Loucy (cell line): ENCODE measurements at regions not wholly inside any gene's neighbourhood (a gene's known extent, or its start where the extent isn't known, plus 50 kb on each side); places are given as distances from the start of the nearest gene placed in this dataset.

Experiments used
- H2AFZ ChIP-seq: fragments of 200-600 bp; sonication (generic); 2 replicates; pipeline ENCODE4 v1.6.0; 2016; ENCODE audit warnings: antibody characterized with exemption, mild to moderate bottlenecking, low read length, moderate library complexity
- H3F3A ChIP-seq: fragments of 200-600 bp; 2 replicates; pipeline ENCODE4 v1.6.0; 2016; ENCODE audit warnings: antibody characterized with exemption, low read depth, mild to moderate bottlenecking
- H3K27me3 ChIP-seq: fragments of 200-600 bp; sonication (generic); 2 replicates; pipeline ENCODE4 v1.6.1; 2014; ENCODE audit warnings: low read length, mild to moderate bottlenecking; ENCODE audit not compliant: insufficient read depth, poor library complexity, severe bottlenecking
- H3K36me3 ChIP-seq: fragments of 200-600 bp; sonication (generic); 2 replicates; pipeline ENCODE4 v1.6.1; 2016; ENCODE audit warnings: low read length; ENCODE audit not compliant: insufficient read depth
- H3K4me1 ChIP-seq: fragments of 200-600 bp; sonication (generic); 2 replicates; pipeline ENCODE4 v1.5.1; 2014; ENCODE audit warnings: low read length, mild to moderate bottlenecking; ENCODE audit not compliant: insufficient read depth, poor library complexity, severe bottlenecking
- H3K4me2 ChIP-seq: fragments of 200-600 bp; sonication (generic); 2 replicates; pipeline ENCODE4 v1.6.0; 2014; ENCODE audit warnings: antibody characterized with exemption, low read length, low read depth, mild to moderate bottlenecking; ENCODE audit not compliant: poor library complexity, severe bottlenecking
- H3K4me3 ChIP-seq: fragments of 200-600 bp; sonication (generic); 2 replicates; pipeline ENCODE4 v1.5.1; 2014; ENCODE audit warnings: low read length, mild to moderate bottlenecking, mixed read lengths; ENCODE audit not compliant: poor library complexity, severe bottlenecking
- H3K79me2 ChIP-seq: fragments of 200-600 bp; sonication (generic); 2 replicates; pipeline ENCODE4 v1.6.1; 2014; ENCODE audit warnings: low read length; ENCODE audit not compliant: insufficient read depth
- H3K9ac ChIP-seq: fragments of 200-600 bp; sonication (generic); 2 replicates; pipeline ENCODE4 v1.6.0; 2014; ENCODE audit warnings: mild to moderate bottlenecking, low read depth, low read length, moderate library complexity; ENCODE audit not compliant: poor library complexity, severe bottlenecking
- H3K9me2 ChIP-seq: fragments of 200-600 bp; sonication (generic); replicated peaks from 2 replicates; pipeline ENCODE4 v1.6.1; 2016; ENCODE audit warnings: low read depth, low read length, mixed read lengths
- H3K9me3 ChIP-seq: fragments of 200-600 bp; sonication (generic); 2 replicates; pipeline ENCODE4 v1.6.1; 2014; ENCODE audit warnings: mild to moderate bottlenecking, antibody characterized with exemption, low read length, low read depth; ENCODE audit not compliant: insufficient read depth
- H4K20me1 ChIP-seq: fragments of 200-600 bp; sonication (generic); 2 replicates; pipeline ENCODE4 v1.6.0; 2014; ENCODE audit warnings: antibody characterized with exemption, low read length, mild to moderate bottlenecking; ENCODE audit not compliant: insufficient read depth, poor library complexity, severe bottlenecking
- EZH2phosphoT487 ChIP-seq: fragments of 200-600 bp; IDR thresholded peaks from 2 replicates; pipeline ENCODE4 v1.6.1; 2018; ENCODE audit warnings: antibody characterized with exemption, mild to moderate bottlenecking, moderate library complexity, borderline replicate concordance
- TF ChIP-seq, protein P1 (sequence below): fragments of 200-600 bp; sonication (generic); conservative IDR thresholded peaks from 2 replicates; pipeline ENCODE4 v1.5.1; 2014; ENCODE audit warnings: mild to moderate bottlenecking, antibody characterized with exemption, low read length

DNA sequence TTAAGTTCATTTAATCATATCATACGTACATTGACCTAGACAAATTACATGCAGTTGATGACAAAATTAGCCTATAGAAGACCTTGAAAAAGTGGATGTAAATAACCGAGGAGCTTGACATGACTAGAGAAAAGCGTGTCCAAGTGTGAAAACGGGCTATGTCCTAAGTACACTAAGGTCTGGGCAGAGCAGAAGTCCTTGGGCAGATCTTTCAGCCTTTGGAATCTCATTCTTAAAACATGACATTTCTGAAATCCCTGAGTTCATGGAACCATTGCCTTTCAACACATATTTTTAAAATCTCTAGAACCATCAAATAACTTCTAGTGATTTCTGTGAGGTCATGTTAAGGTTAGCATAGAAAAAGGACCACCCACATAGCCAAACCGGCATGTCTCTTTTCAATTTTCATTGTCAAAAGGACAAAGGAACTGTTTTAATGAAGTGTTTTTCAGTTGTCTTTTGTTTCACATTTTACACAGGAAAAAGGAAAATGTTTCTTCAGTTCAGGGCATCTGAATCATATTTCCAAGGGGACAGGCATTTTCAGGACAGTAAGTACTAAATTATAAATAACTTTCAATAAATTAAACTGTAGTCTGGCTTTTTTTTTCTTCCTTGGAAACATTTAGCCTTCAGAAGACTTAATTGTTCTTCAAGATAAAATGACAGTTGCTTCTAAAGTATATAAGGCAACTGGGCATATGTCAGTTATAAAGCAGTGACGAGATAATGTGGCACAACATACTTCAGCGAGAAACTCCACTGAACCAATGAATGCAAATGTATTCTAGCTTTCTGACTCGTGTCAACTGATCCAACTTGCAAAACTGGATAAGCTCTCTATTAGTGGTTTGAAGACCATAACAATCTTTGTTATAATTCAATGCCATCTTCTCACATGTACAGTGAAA is 416.8 kb downstream of the NFIB start:
- Histone ChIP-seq H3K9me3 (no peaks in the 10 kb centered on the region), H3K9me2 (no peaks in the 10 kb centered on the region), H3K79me2 (no peaks in the 10 kb centered on the region), H3K4me2 (no peak overlapping the region), H3K27me3 (no peaks in the 10 kb centered on the region), H3K9ac (no peak overlapping the region), H3K4me3 (no peak overlapping the region), H3F3A (no peaks in the 10 kb centered on the region), H4K20me1 (no peaks in the 10 kb centered on the region), H3K36me3 (no peaks in the 10 kb centered on the region), H2AFZ (no peak overlapping the region), H3K4me1 (no peaks in the 10 kb centered on the region)
- no peak for TF ChIP-seq EZH2phosphoT487
- TF ChIP-seq, protein P1, sequence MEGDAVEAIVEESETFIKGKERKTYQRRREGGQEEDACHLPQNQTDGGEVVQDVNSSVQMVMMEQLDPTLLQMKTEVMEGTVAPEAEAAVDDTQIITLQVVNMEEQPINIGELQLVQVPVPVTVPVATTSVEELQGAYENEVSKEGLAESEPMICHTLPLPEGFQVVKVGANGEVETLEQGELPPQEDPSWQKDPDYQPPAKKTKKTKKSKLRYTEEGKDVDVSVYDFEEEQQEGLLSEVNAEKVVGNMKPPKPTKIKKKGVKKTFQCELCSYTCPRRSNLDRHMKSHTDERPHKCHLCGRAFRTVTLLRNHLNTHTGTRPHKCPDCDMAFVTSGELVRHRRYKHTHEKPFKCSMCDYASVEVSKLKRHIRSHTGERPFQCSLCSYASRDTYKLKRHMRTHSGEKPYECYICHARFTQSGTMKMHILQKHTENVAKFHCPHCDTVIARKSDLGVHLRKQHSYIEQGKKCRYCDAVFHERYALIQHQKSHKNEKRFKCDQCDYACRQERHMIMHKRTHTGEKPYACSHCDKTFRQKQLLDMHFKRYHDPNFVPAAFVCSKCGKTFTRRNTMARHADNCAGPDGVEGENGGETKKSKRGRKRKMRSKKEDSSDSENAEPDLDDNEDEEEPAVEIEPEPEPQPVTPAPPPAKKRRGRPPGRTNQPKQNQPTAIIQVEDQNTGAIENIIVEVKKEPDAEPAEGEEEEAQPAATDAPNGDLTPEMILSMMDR = no peak

DNA sequence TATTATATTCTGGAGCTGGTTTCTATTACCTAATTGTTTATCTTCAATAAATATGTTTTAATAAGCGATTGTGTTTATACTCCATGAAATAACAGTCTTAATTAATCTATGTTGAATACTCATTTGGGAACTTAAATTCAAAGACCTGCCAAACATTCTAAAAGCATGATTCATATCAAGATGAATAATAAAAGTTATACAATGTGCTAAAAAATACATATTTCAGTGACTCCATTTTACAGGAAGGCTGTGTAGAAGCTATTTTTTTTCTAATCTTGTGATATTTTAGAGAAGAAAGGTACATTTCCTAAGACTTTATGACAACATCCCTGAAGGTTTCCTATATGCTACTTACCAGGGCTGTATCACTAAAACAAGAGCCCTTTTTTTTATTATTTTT is 417.9 kb downstream of the NFIB start:
- Histone ChIP-seq H3K9me3 (no peaks in the 10 kb centered on the region), H3K4me3 (no peak overlapping the region), H3K9me2 (no peaks in the 10 kb centered on the region), H3K36me3 (no peaks in the 10 kb centered on the region), H4K20me1 (no peaks in the 10 kb centered on the region), H3K4me1 (no peaks in the 10 kb centered on the region), H3F3A (no peaks in the 10 kb centered on the region), H3K4me2 (no peak overlapping the region), H2AFZ (no peak overlapping the region), H3K9ac (no peak overlapping the region), H3K27me3 (no peaks in the 10 kb centered on the region), H3K79me2 (no peaks in the 10 kb centered on the region)
- TF ChIP-seq, protein P1 = no peak
- TF ChIP-seq EZH2phosphoT487 = no peak

DNA sequence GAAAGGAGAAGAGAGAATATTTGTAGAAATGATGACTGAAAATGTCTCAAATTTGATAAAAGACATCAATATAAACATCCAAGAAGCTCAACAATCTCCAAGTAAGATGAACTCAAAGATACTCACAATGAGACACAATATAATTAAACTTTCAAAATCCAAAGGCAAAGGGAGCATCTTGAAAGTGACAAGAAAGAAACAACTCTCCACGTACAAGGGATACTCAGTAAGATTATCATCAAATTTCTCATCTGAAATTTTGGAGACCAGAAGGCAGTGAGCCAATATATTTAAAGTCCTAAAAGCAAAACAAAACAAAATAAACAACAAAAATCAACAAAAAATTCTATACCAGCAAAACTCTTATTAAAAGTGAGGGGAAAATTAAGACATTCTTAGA is 428.7 kb downstream of the NFIB start:
- Histone ChIP-seq H3K4me2 (no peak overlapping the region), H3K4me1 (no peaks in the 10 kb centered on the region), H3K9ac (no peak overlapping the region), H3K79me2 (no peaks in the 10 kb centered on the region), H3K9me3 (no peaks in the 10 kb centered on the region), H3K27me3 (no peaks in the 10 kb centered on the region), H3K4me3 (no peak overlapping the region), H2AFZ (no peak overlapping the region), H3K9me2 (no peaks in the 10 kb centered on the region), H4K20me1 (no peaks in the 10 kb centered on the region), H3K36me3 (no peaks in the 10 kb centered on the region), H3F3A (no peaks in the 10 kb centered on the region)
- TF ChIP-seq, protein P1 = no peak
- no peak for TF ChIP-seq EZH2phosphoT487
